G401.6 (cell line): ENCODE measurements at regions not wholly inside any gene's neighbourhood (a gene's known extent, or its start where the extent isn't known, plus 50 kb on each side); places are given as distances from the start of the nearest gene placed in this dataset.
"Not testable (repeated sequence)": the region's sequence is repeated elsewhere in the genome, so short reads cannot be mapped to it uniquely, and the experiment has no call there.

Experiments used
- FAIRE-seq: peaks from 2 replicates; lab custom pipeline; 2012; peaks lifted over from hg19 to GRCh38; lab: Jason Lieb, UNC

DNA sequence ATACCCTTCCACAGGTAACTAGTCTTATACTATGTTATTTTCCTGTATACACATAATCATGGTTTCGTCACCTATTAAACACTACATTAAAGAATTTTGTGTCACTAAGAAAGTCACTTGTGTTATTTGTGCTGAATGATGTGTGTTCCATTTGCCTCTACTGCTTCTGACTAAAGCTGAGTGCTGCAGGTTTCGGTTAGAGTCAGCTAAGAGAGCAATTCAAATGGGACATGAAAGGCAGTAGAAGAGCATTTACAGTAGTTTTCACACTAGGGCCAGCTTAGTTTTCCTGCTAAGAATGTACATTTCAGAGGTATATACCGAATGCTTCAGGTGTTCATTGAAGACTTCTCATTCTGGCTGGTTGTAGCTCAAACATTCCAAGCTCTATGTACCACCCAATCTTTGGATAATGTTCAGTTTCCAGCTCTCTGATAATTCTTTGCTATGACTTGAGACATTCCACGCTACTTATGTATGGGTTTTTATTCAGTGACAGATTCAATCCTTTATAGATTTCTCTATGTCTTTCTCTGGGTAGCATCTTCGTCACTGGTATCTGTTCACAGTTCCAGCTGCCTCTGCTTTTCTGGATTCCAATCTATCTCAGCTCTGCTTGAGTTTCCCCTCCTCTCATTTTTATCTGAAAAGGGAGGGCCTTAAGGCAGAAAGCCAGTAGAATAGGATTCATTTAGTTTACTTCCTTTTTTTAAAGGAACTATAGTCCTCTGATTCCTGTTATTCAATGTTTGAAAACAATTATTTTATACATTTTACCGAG lies 164.4 kb downstream of the CXXC4 start:
- no peak for FAIRE-seq

DNA sequence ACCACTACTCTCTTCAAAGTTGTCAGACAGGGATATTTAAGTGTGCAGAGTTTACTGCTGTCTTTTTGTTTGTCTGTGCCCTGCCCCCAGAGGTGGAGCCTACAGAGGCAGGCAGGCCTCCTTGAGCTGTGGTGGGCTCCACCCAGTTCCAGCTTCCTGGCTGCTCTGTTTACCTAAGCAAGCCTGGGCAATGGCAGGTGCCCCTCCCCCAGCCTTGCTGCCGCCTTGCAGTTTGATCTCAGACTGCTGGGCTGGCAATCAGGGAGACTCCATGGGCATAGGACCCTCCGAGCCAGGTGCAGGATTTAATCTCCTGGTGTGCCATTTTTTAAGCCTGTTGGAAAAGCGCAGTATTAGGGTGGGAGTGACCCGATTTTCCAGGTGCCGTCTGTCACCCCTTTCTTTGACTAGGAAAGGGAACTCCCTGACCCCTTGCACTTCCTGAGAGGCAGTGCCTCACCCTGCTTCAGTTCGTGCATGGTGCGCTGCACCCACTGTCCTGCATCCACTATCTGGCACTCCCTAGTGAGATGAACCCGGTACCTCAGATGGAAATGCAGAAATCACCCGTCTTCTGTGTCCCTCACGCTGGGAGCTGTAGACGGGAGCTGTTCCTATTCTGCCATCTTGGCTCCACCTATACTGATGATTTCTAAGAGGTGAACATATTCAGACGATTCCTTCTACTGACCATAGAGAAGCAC lies 167.6 kb downstream of the CXXC4 start:
- FAIRE-seq = not testable (repeated sequence)

DNA sequence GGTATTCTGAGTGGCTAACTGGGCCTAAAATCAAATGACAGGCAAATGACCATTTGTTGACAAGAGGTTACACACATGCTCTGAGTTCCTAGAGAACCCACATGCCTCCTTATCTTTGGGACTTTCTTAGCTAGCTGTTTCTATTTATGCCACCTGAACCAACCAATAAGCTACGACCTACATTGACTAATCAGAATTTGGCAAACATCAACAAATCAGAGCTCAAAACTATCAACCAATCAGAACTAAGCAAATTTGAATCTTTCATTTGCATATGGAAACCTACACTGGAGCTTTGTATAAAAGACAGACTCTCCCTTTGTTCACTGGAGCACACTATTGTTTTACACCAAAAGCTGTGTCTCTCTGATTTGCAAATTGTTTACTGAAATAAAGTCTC lies 192.0 kb downstream of the CXXC4 start:
- FAIRE-seq = no peak

DNA sequence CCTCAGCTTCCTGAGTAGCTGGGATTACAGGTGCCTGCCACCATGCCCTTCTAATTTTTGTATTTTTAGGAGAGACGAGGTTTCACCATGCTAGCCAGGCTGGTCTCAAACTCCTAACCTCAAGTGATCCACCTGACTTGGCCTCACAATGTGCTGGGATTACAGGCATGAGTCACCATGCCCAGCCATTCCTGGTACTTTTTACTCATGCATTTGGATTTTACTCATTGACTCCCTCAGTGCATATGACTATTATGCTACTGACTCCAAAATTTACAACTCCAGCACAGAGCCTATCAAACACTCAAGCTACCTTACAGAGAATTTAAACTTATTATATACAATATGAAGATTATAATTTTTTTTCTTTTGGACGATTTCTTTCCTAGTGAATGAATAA lies 199.9 kb downstream of the CXXC4 start:
- FAIRE-seq = no peak

DNA sequence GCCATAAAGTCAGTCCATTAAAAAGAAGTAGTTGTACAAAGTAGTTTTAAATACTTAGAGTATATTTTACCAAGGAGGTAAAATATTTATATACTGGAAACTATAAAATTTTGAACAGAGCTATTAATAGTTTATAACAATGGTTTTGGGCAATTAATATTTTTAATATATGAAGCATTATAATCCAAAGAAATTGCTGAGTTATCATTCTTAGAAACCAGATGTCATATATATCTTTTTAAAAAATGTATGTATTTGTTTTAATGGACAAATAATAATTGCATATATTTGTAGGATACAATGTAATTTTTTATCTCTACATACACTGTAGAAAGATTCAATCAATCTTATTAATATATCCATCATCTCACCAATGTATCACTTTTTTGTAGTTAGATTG lies 207.8 kb downstream of the CXXC4 start:
- peak; percentile 49 for FAIRE-seq

DNA sequence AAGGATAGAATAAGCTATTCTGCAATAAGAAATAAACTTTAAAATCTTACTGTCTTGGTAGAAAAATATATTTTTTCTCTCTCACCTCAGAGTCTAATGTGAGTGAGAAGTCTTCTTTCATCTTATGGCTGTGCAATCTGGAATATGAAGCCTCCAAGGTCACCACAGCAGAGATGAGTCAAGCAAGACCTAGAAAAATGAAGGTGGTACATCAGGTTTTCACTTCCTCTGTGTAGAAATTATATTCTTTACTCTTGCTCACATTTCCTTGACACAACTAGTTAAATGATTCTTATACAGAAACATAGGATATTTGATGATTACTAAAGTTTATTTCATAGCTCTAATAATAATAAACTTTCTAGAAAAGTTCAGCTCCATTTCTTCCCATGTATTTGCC lies 211.4 kb downstream of the CXXC4 start:
- no peak for FAIRE-seq

DNA sequence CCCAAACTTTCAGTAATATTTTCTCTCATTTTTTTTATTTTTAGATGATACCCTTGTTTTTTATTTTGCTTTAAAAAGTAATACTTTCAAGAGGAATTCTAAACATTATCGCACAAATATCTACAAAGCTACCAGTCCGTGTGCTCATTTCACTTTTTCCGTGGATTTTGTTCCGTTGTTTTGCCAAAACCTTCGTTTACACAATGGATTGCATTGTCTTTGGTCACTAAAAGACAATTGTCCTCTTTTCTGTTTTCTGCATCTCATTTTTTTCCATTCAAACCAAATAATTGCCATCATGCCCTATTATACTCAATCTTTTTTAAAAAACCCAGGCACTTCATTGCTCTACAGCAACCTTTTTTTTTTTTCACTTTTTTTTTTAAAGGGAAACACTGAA lies 214.9 kb downstream of the CXXC4 start:
- FAIRE-seq = no peak

DNA sequence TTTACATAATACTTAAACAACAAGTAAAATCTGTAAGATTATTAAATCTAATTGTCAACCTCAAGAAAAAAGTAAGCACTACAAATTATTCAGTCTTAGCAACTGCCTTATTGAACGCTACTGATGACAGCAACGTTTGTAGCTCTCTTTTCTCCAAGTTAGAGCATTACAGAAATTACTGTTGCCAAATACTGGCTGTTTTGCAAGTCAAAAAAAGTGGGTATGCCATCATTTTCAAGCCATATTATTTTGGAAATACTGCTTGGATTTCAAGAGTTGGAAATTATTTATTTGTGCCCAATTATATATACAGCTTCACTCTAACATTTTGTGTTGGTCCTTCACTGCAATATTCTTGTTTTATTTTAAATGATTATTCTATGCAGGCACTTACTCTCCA lies 221.7 kb downstream of the CXXC4 start:
- no peak for FAIRE-seq

DNA sequence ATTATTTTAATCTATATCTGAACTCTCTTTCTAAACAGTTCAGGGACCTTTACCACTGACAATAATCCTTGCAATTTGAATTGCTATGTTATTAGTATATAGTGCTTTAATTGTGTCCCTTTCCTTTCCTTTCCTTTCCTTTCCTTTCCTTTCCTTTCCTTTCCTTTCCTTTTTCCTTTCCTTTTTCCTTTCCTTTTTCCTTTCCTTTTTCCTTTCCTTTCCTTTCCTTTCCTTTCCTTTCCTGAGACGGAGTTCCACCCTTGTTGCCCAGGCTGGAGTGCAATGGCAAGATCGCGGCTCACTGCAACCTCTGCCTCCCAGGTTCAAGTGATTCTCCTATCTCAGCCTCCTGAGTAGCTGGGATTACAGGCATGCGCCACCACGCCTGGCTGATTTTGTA lies 225.1 kb downstream of the CXXC4 start:
- FAIRE-seq = not testable (repeated sequence)

DNA sequence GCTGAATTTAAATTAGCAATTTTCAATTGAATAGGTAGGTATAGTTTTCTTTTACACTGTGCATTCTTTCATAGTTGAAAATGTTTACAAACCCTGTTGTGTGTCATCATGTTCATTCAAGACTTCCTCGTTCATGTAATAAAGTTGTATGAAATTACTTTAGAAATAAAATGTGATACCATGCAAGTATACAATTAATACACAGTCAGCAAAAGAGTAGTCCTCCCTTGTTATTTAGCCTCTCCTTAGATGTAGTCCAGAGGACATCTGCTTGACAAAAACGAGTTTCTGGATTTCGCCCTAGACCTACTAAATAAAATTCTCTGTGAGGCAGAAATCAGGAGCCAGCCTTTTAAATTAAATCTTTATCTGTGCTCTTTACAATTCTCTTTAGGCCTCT lies 231.6 kb downstream of the CXXC4 start:
- FAIRE-seq = no peak

DNA sequence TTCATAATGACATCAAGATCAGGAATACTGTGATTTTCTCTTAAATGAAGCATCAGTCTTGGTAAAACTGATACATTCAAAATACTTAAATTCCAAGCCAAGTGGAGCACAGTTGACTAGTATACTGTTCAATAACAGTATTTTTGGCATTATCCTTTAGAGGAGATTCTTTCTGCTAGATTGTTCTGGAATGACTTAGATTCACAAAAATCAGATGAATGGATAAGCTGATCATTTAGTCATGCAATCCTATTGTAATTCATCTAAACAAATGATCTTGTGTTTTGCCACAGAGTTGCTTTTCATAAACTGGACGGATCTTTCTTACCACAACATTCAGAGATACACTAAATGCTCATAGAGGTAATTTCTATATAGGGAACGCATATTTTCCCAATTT lies 232.0 kb downstream of the CXXC4 start:
- no peak for FAIRE-seq

DNA sequence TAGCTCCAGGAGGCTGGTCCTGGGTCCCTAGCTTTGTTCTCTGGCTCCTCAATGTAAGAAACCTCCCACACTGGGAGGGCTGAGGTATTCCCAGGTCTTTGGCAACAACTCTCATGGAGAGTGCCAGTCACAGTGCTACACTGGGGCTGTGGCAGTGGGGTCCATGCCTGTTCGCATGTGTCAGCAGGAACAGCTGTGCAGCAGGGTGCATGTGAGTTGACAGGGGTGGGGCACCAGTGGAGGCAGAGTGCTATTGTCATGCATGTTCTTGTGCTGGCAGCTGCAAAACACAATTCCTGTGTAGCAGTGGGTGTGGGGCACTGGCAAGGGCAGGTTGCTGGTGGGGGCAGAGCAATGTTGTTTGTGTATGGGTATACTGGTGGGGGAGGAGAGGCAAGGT lies 246.0 kb downstream of the CXXC4 start:
- no peak for FAIRE-seq

DNA sequence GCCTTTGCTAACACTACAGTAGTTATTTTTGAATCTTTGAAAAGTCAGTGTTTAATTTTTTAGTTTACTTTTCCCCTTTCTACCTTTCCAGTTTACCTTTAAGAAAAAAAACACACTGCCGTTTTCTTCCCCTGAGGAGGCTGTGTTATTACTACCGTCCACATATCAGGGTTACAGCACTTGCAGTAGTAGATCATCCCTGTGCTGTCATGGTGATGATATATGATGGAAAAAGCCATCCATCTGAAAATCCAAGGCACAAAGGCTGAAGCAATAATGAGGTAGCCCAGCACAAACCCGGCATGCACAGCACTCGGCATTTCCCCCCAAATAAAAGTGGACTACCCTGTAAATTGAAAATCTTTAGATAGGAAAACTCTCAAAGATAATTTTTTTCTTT lies 258.7 kb downstream of the CXXC4 start:
- FAIRE-seq = no peak

DNA sequence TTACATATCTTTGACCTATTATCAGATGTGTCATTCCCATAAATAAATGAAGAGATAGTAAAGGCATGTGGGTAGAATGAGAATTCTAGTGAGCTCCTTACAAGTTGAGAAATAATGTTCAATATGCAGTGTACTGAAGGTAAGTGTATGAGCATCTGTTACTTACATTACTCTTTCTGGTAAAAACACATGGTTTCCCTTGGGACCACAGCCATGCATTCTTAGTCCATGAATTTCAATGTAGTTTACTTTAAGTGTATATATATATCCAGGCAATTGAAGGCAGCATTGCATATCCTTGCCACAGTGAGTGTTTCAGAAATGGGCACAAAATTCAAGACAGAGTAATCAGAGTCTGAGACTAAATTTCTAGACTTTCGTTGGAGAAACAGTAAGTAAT lies 277.2 kb downstream of the CXXC4 start:
- no peak for FAIRE-seq

DNA sequence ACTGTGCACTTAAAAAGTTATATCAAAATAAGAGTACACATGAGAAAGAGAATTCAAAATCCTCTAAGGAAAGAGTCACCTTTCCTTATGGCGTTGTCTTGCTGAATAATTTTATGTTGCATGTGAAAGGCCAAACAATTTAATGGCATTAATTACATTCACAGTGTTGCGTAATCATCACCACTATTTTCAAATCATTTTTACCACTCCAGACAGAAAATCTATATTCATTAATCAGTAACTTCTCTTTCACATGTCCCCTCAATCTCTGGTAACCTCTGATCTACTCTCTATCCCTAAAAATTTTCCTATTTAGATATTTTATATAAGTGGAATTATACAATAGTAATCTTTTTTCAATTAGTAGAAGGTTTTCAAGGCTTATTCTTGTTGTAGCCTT lies 283.0 kb downstream of the CXXC4 start:
- FAIRE-seq = no peak

DNA sequence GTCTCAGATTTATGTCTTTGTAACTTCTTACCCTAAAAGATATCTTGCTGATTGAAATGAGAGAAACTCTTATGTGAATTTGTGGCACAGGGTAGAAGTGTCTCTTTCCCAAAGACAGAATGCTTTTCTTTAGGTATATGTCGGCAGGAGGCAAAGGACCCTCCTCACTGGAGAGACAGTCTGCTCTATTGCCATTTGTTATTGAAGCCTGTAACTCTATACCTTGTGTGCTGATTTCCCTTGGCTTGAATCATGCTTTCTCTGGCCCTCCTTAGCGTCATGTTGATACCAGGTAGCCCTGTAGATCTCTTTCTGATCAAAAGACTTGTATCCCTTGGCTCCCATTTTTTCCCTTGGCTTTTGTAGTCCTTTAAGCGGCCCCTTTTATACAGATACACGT lies 284.3 kb downstream of the CXXC4 start:
- FAIRE-seq = no peak

DNA sequence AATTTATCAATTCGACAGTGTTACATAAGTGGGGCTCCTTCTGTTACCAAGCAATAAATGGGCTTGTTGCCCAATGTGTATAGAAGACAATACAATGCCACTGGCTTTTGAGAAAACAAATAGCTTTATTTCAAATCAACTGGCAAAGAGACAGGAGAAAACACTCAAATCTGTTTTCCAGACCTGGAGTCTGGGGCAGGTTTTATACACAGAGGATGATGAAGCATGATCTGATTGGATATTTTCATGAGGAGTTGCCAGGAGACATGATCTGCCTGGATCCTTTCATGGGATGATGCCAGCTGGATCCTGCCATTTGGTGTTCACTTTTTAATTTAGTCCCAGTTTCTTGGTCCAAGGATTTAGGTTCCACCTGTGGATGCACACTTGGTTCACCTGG lies 287.9 kb downstream of the CXXC4 start:
- FAIRE-seq = no peak

DNA sequence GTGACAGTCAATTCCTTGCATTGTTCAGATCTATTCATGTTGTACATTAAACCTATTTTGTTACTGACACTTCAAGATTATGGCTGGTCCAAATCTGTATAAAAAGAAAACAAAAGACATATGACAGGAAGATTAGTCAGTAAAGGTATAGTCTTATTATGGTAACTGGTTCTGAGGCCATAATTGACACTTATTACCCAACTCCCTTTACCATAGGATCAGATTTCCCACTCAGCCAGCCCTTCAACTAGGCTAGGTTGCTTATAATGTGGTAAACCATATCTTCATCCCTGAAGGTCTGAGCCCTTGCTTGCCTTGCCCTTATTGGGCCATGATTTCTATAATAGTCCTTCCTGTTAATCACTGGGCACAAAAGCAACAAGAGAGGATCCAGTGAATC lies 289.6 kb downstream of the CXXC4 start:
- no peak for FAIRE-seq

DNA sequence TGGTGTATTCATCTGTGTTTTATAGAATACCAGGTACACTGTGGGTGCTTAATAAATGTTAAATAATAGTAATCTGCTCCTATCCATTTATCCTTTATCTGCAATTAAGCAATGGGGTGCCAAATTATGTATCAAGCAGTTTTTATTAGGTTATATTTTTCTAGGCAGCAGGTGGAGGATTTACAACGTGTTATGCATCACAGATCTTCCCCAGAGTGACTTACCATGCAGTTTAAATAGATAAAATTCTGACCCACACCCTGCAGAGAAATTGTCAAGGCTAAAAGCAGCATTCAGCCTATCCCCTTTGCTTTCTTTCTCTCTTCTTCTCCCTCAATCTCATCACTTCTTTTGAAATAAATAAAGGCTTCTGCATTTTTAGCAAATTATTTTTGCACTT lies 306.4 kb downstream of the CXXC4 start:
- no peak for FAIRE-seq

DNA sequence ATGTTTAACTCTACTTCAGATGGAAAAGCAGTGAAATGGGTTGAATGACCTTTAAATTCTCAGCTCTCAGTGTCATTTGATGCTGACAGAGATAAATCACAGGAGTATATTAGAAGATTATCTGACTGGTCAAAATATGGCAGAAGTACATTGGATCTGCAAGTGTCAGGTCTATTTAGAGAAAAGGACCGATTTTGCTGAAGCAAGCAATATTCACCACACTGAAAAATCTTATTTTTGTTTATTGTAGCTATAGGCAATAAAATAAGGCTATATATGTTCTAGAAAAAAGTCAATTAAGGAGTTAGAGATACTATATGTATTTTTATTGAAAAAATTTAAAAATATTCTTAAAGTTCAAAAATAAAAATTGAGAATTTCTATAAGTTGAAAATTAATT lies 325.3 kb downstream of the CXXC4 start:
- FAIRE-seq = peak; percentile 42

DNA sequence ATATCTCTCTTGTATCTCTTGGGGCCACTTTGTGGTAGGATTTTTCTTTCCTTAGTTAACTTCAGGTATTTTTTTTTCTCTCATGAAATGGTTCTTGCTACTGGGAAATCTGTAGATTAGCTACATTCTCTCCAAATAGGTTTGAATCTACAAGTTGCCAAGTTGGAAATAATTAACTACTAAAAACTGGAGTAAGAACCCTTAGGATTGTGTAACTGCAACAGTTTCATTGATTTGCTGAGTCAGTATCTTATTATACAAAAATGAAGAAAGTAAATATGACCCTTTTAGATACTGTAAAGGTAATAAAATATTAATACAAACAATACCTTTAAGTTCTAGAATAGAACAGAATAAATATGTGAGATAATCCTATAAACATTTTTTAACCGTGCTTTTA lies 327.9 kb downstream of the CXXC4 start:
- no peak for FAIRE-seq

DNA sequence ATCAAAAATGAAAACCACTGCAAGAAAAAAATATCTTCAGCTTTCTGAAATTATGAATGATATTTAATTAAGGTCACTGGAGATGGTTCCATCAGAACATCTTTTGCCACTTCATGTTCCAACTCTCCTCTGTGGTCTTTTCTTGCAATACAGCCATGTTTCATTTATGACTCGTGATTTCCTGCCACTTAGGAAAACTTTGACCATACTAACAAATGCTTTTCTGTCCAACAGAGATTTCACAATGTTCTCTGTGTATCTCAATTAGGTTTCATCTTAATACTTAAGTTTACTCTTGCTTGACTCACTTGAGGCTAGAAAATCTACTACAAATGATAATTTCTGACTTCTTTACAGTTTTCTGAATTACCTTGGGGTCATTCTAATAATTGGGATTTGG lies 330.9 kb downstream of the CXXC4 start:
- FAIRE-seq = no peak

DNA sequence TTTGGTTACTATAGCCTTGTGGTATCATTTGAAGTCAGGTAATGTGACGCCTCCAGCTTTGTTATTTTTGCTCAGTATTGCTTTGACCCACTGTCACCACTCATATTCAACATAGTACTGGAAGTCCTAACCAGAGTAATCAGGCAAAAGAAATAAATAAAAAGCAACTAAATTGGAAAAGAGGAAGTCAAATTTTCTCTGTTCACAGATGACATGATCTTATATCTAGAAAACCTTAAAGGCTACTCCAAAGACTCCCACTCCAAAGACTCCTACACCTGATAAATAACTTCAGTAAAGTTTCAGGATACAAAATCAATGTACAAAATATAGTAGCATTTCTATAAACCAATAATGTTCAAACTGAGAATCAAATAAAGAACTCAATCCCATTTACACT lies 348.6 kb downstream of the CXXC4 start:
- FAIRE-seq = no peak

DNA sequence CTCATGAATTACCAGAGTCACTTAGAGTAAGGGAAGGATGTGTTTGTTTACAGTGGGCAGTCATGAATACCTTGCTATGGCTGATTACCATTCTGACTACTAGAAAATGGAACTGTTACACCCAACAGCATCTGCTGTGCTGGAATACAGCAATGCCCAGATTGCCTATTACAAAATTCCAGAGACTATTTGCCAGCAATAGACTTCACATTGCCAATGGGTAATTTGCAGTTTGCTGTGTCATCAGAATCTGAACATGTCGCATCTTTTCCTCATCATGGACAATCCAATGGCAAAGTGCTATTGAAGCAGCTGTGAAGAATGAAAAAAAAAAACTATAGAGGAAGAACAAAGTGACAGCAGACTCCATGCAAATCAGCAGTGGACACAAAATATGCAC lies 356.6 kb downstream of the CXXC4 start:
- no peak for FAIRE-seq
